ENCODE measurements at regions not wholly inside any gene's neighbourhood (a gene's known extent, or its start where the extent isn't known, plus 50 kb on each side); places are given as distances from the start of the nearest gene placed in this dataset.
"Not testable (repeated sequence)": the region's sequence is repeated elsewhere in the genome, so short reads cannot be mapped to it uniquely, and the experiment has no call there.

DNA sequence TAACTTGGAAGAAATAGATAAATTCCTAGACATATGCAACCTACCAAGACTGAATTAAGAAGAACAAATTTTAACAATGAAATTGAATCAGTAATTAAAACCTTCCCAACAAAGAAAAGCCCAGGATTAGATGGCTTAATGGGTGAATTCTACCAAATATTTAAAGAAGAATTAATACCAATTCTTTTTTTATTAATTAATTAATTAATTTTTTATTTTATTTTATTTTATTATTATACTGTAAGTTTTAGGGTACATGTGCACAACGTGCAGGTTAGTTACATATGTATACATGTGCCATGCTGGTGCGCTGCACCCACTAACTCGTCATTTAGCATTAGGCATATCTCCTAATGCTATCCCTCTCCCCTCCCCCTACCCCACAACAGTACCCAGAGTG is 248.4 kb upstream of the MSX2 start:
- H3K4ac ChIP-seq (replicated peaks; ENCODE audit: insufficient read length, low read depth, low read length); H2BK20ac ChIP-seq (ENCODE audit: low read length); H2BK5ac ChIP-seq (ENCODE audit: low read depth, low read length); H2BK12ac ChIP-seq (ENCODE audit: low read depth, low read length); H3K9me3 ChIP-seq (ENCODE audit: insufficient read depth in 2 of 2, low read depth in 1 of 2, low read length in 1 of 2); H2BK120ac ChIP-seq (replicated peaks; ENCODE audit: low read depth, low read length); CTCF ChIA-PET (ENCODE audit: partially characterized antibody); H3K4me3 ChIP-seq (ENCODE audit: extremely low read depth in 1 of 4, insufficient read depth in 2 of 4, low read depth in 3 of 4, low read length in 4 of 4); H3K79me2 ChIP-seq (ENCODE audit: control insufficient read depth in 1 of 2, insufficient read depth in 2 of 2, low read length in 2 of 2); H4K20me1 ChIP-seq (replicated peaks in 1 of 2; ENCODE audit: control insufficient read depth in 1 of 2, insufficient read depth in 2 of 2, low read length in 2 of 2); H4K5ac ChIP-seq (ENCODE audit: insufficient read length, low read depth, low read length); H3K79me1 ChIP-seq (ENCODE audit: low read depth, low read length); H3K4me2 ChIP-seq (ENCODE audit: insufficient read depth in 1 of 2, low read depth in 2 of 2, low read length in 2 of 2); H2BK15ac ChIP-seq (ENCODE audit: low read length); H3K23ac ChIP-seq (ENCODE audit: insufficient read length); H3K18ac ChIP-seq (ENCODE audit: extremely low read depth, low read length); H3K14ac ChIP-seq (ENCODE audit: insufficient read length); H4K8ac ChIP-seq (ENCODE audit: extremely low read depth, insufficient read depth, low read length); H4K91ac ChIP-seq (replicated peaks; ENCODE audit: insufficient read length, low read length); POLR2A ChIA-PET (ENCODE audit: partially characterized antibody); H2AK5ac ChIP-seq (ENCODE audit: low read depth, low read length); FAIRE-seq; H2AFZ ChIP-seq (ENCODE audit: low read length); H3K56ac ChIP-seq (replicated peaks; ENCODE audit: insufficient read length, low read depth, low read length); H3K27ac ChIP-seq (ENCODE audit: low read depth, low read length); DNase-seq (ENCODE audit: low read depth in 1 of 2, low spot score in 2 of 2); H3K23me2 ChIP-seq (ENCODE audit: low read depth, low read length); H3K9ac ChIP-seq (replicated peaks in 1 of 4; ENCODE audit: extremely low read depth in 1 of 4, low read depth in 3 of 4, low read length in 3 of 4); H3K4me1 ChIP-seq (replicated peaks in 1 of 4; ENCODE audit: control insufficient read depth in 3 of 4, insufficient read depth in 4 of 4, low read length in 3 of 4); H3K27me3 ChIP-seq (replicated peaks in 1 of 4; ENCODE audit: control insufficient read depth in 3 of 4, extremely low read depth in 1 of 4, insufficient read depth in 3 of 4, low read length in 3 of 4); H3K36me3 ChIP-seq (ENCODE audit: control insufficient read depth in 2 of 4, insufficient read depth in 4 of 4, low read length in 3 of 4): not testable (repeated sequence)
- 93% methylated on average over 2 of the region's 3 CpGs; no CpG with 5 or more reads in 1 of the 2 experiments for WGBS, 2 experiments (ENCODE audit: extremely low coverage in 1 of 2, insufficient coverage in 1 of 2, insufficient read length in 1 of 2, insufficient replicate concordance in 2 of 2, low coverage in 1 of 2, low lambda C conversion rate in 2 of 2, missing lambda C conversion rate in 1 of 2)
